Cardiac fibroblast (primary cell): ENCODE measurements at regions not wholly inside any gene's neighbourhood (a gene's known extent, or its start where the extent isn't known, plus 50 kb on each side); places are given as distances from the start of the nearest gene placed in this dataset.

ENCODE experiments used
- DNase-seq, 2 donors: peaks; one replicate each; pipeline versions ENCODE4 v3.0.0 to v3.0.0-alpha.2; 2010; ENCODE audit warnings: low read depth in 2 of 2
- H3K4me3 ChIP-seq, 2 donors: replicated peaks in 1 of 2; 1 replicate in 1 of 2; 2 replicates in 1 of 2; pipeline ENCODE4 v1.5.1; 2011; ENCODE audit warnings: low read depth in 2 of 2, low read length in 2 of 2, mild to moderate bottlenecking in 2 of 2, moderate library complexity in 1 of 2
- CTCF ChIP-seq: IDR thresholded peaks from one replicate; pipeline ENCODE4 v1.5.1; 2011; ENCODE audit warnings: low read depth, mild to moderate bottlenecking, low read length, inconsistent platforms

- DNase-seq, result peak in 1 of 2 donors; percentile 31
- TF ChIP-seq CTCF, result no peak
- no peak overlapping the region for H3K4me3 ChIP-seq
Measured at GRCh38 chr7:16095171-16095950, 326.0 kb downstream of the CRPPA start.

GRCh38 chr7:16094651-16095050 lies 326.7 kb downstream of the CRPPA start:
- H3K4me3 ChIP-seq, result no peak overlapping the region
- no peak for DNase-seq
- TF ChIP-seq CTCF, result no peak

- no peak for DNase-seq
- no peak overlapping the region for H3K4me3 ChIP-seq
- TF ChIP-seq CTCF, result no peak
Measured at GRCh38 chr7:16092711-16093110, 328.6 kb downstream of the CRPPA start.

GRCh38 chr7:16091701-16092310 lies 329.5 kb downstream of the CRPPA start:
- TF ChIP-seq CTCF, result no peak
- peak; percentile 28 to 30 for DNase-seq
- H3K4me3 ChIP-seq, result no peak overlapping the region

- no peak for TF ChIP-seq CTCF
- H3K4me3 ChIP-seq, result no peak overlapping the region
- DNase-seq, result no peak
Measured at GRCh38 chr7:16089801-16090200, 331.5 kb downstream of the CRPPA start.

- no peak for DNase-seq
- no peak for TF ChIP-seq CTCF
- H3K4me3 ChIP-seq, result no peak overlapping the region
Measured at GRCh38 chr7:16089191-16089590, 332.1 kb downstream of the CRPPA start.
